Uterus (tissue), 3 donors: ENCODE measurements at regions not wholly inside any gene's neighbourhood (a gene's known extent, or its start where the extent isn't known, plus 50 kb on each side); places are given as distances from the start of the nearest gene placed in this dataset.

Source experiments
- DNase-seq, 2 donors: peaks; one replicate each; pipeline ENCODE4 v3.0.0-alpha.2; 2019 to 2020
- H3K27ac ChIP-seq, 2 donors: fragments of 200-600 bp; sonication (generic); 1 replicate in 1 of 2; 2 replicates in 1 of 2; pipeline ENCODE4 v1.5.1; 2016 to 2018
- H3K27me3 ChIP-seq, 2 donors: fragments of 200-600 bp; sonication (generic); one replicate each; pipeline ENCODE4 v1.5.1; 2018 to 2019; ENCODE audit warnings: control low read depth in 1 of 2
- H3K36me3 ChIP-seq, 2 donors: fragments of 200-600 bp; sonication (generic); one replicate each; pipeline ENCODE4 v1.5.1; 2019; ENCODE audit warnings: control low read depth in 1 of 2
- H3K4me1 ChIP-seq, 2 donors: fragments of 200-600 bp; sonication (generic); one replicate each; pipeline ENCODE4 v1.5.1; 2018 to 2019; ENCODE audit warnings: control low read depth in 1 of 2
- H3K4me3 ChIP-seq, 2 donors: fragments of 200-600 bp; sonication (generic); 1 replicate in 1 of 2; 2 replicates in 1 of 2; pipeline ENCODE4 v1.5.1; 2018 to 2019; ENCODE audit warnings: mild to moderate bottlenecking in 1 of 2
- H3K9me3 ChIP-seq, 2 donors: fragments of 200-600 bp; sonication (generic); one replicate each; pipeline ENCODE4 v1.5.1; 2019; ENCODE audit warnings: control low read depth in 1 of 2
- POLR2A ChIP-seq, 2 donors: fragments of 450-650 bp; IDR thresholded peaks; one replicate each; pipeline ENCODE4 v1.6.1; 2016; ENCODE audit warnings: antibody characterized with exemption in 2 of 2, mild to moderate bottlenecking in 1 of 2, moderate library complexity in 1 of 2
- intact Hi-C: fragments of 100-400 bp; cut with DNase I; formaldehyde crosslinking; loops from one replicate; pipeline ENCODE4 v1.15.1; 2023; ENCODE audit warnings: low total_unique reads
- TF ChIP-seq, protein P1 (sequence below), 4 experiments: fragments of 200-600 bp in 2 of 4; fragments of 450-650 bp in 2 of 4; sonication (generic) in 2 of 4; IDR thresholded peaks; one replicate each; pipeline ENCODE4 v1.5.1; 2016 to 2019; ENCODE audit warnings: antibody characterized with exemption in 4 of 4, mild to moderate bottlenecking in 2 of 4, moderate library complexity in 1 of 4
- donor health status: DM: yes; HTN: yes; CAD: no.

DNA sequence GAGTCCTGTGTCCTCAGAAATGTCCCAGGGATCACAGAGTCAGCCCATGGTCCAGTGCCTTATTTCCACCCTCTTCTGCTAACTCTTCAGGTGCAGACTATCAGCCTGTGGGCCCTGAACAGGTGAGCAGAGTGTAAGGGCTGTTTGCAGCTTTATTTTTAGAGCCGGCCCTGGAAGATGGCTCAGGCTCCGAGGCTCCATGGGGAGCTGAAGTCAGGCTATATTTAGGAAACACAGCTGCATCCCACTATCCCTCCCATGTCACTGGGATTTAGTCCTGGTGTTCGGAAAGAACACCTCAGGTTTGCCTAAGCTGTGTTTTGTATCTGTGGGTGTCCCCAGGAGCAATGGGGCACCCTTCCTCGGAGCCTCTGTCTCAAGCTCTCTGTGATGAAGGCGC lies 126.9 kb downstream of the RPS24 start:
- H3K4me3 ChIP-seq = no peak overlapping the region
- no peaks in the 10 kb centered on the region for H3K9me3 ChIP-seq
- intact Hi-C loops = no loop called here
- H3K36me3 ChIP-seq = no peaks in the 10 kb centered on the region
- H3K4me1 ChIP-seq = no peaks in the 10 kb centered on the region
- no peak overlapping the region for H3K27ac ChIP-seq
- DNase-seq = no peak
- H3K27me3 ChIP-seq = no peaks in the 10 kb centered on the region
- TF ChIP-seq, protein P1, sequence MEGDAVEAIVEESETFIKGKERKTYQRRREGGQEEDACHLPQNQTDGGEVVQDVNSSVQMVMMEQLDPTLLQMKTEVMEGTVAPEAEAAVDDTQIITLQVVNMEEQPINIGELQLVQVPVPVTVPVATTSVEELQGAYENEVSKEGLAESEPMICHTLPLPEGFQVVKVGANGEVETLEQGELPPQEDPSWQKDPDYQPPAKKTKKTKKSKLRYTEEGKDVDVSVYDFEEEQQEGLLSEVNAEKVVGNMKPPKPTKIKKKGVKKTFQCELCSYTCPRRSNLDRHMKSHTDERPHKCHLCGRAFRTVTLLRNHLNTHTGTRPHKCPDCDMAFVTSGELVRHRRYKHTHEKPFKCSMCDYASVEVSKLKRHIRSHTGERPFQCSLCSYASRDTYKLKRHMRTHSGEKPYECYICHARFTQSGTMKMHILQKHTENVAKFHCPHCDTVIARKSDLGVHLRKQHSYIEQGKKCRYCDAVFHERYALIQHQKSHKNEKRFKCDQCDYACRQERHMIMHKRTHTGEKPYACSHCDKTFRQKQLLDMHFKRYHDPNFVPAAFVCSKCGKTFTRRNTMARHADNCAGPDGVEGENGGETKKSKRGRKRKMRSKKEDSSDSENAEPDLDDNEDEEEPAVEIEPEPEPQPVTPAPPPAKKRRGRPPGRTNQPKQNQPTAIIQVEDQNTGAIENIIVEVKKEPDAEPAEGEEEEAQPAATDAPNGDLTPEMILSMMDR (IDR thresholded peaks at IDR 0.05) = no peak
- TF ChIP-seq POLR2A (IDR thresholded peaks at IDR 0.05) = no peak

DNA sequence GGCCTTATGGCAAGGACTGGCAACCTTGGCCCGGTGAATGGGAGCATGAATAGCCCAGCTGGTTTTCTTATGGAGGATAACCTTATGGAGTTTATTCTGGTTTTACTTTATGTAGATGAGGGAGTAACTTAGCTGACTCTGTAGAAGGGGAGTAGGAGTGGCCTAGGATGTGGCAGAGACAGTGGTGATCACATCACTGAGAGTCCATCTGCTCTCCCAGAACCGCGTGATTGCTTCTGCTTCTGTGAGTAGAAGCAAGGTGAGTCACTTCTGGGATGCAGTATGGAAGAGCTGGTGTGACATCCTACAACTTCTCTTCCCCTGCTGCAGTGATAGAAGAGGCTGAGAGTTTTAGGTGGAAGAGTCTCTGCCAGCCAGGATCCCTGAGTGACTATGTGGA lies 129.2 kb downstream of the RPS24 start:
- Histone ChIP-seq H3K27ac (no peak overlapping the region), H3K9me3 (no peaks in the 10 kb centered on the region), H3K36me3 (no peaks in the 10 kb centered on the region), H3K4me1 (no peaks in the 10 kb centered on the region), H3K4me3 (no peak overlapping the region), H3K27me3 (no peaks in the 10 kb centered on the region)
- intact Hi-C loops = no loop called here
- DNase-seq = no peak
- no peak for TF ChIP-seq POLR2A (IDR thresholded peaks at IDR 0.05)
- TF ChIP-seq, protein P1 (IDR thresholded peaks at IDR 0.05) = no peak

DNA sequence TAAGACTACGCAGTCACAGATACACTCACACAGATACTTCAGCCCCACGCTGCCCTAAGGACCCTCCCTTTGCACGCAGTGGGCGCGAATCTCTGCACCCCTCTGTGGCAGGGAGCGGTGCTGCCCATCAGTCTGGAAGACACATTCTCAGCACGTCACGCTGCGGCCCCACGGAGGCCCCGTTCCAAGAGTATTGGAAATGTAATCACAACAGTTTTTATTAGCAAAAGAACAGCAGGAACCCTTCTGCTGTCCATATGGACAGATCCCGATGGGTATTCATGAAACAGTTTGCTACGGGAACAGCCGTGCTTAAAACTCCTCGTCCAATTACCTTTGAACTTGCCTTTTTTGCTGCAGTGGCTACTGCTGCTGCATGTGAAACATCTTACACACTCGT lies 131.0 kb downstream of the RPS24 start:
- TF ChIP-seq POLR2A (IDR thresholded peaks at IDR 0.05) = no peak
- TF ChIP-seq, protein P1 (IDR thresholded peaks at IDR 0.05) = no peak
- H3K9me3 ChIP-seq = no peaks in the 10 kb centered on the region
- DNase-seq = no peak
- H3K4me1 ChIP-seq = no peaks in the 10 kb centered on the region
- no peaks in the 10 kb centered on the region for H3K27me3 ChIP-seq
- H3K27ac ChIP-seq = no peak overlapping the region
- H3K4me3 ChIP-seq = no peak overlapping the region
- no peaks in the 10 kb centered on the region for H3K36me3 ChIP-seq
- intact Hi-C loops = no loop called here

DNA sequence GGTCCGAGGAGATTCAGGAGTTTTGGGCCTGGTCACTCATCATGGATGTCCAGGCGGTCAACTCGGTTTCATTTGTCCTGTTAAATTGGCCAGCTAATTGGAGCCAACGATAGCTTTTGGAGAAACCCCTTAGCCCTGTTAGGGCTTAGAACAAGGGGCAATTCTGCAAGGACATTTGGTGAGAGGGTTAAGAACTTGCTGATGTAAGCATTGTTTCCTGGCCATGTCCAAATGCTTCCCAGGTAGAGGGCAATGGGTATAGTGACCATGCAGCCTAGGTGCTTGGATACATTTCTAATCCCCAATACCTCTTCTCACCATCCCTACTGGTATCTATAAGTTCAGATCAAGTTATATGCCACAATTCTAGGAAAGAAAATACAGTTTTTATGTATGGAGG lies 131.5 kb downstream of the RPS24 start:
- Histone ChIP-seq H3K36me3 (no peaks in the 10 kb centered on the region), H3K27me3 (no peaks in the 10 kb centered on the region), H3K27ac (no peak overlapping the region), H3K4me3 (no peak overlapping the region), H3K4me1 (no peaks in the 10 kb centered on the region), H3K9me3 (no peaks in the 10 kb centered on the region)
- intact Hi-C loops = no loop called here
- TF ChIP-seq POLR2A (IDR thresholded peaks at IDR 0.05) = no peak
- TF ChIP-seq, protein P1 (IDR thresholded peaks at IDR 0.05) = no peak
- no peak for DNase-seq

DNA sequence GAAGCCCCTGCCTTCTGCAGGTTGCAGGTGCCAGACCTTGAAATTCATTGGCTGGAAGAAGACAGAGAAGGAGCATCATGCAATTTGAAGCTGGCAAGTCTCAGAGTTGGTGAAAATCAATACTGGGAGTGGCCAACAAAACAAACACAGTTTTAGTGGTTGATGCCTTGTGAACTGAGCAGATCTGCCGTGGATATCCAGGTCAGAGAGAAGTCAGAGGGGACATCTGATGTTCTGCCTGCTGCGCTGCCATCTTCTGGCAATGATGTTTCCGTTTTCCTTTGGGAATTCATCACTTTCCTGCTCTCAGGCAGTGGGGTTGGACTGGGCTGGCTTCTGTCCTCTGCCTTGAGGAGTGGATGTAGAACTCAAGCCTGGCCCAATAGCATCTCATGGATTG lies 132.0 kb downstream of the RPS24 start:
- intact Hi-C loops = no loop called here
- no peak overlapping the region for H3K4me3 ChIP-seq
- no peak for DNase-seq
- no peaks in the 10 kb centered on the region for H3K36me3 ChIP-seq
- no peaks in the 10 kb centered on the region for H3K9me3 ChIP-seq
- H3K27ac ChIP-seq = no peak overlapping the region
- no peak for TF ChIP-seq POLR2A (IDR thresholded peaks at IDR 0.05)
- TF ChIP-seq, protein P1 (IDR thresholded peaks at IDR 0.05) = no peak
- H3K27me3 ChIP-seq = no peaks in the 10 kb centered on the region
- H3K4me1 ChIP-seq = no peaks in the 10 kb centered on the region
